Lower leg skin (tissue), 4 donors: ENCODE measurements at regions not wholly inside any gene's neighbourhood (a gene's known extent, or its start where the extent isn't known, plus 50 kb on each side); places are given as distances from the start of the nearest gene placed in this dataset.

ENCODE experiments used
- DNase-seq, 2 donors: peaks; one replicate each; pipeline ENCODE4 v3.0.0-alpha.2; 2019; ENCODE audit warnings: low spot score in 2 of 2
- H3K4me3 ChIP-seq: fragments of 200-600 bp; sonication (generic); 2 replicates; pipeline ENCODE4 v1.5.1; 2017; ENCODE audit warnings: mild to moderate bottlenecking, low read depth; ENCODE audit not compliant: poor library complexity, severe bottlenecking
- CTCF ChIP-seq, 3 donors: fragments of 450-650 bp; IDR thresholded peaks; one replicate each; pipeline ENCODE4 v1.5.1; 2016; ENCODE audit warnings: antibody characterized with exemption in 3 of 3, mild to moderate bottlenecking in 3 of 3, moderate library complexity in 2 of 3
- POLR2A ChIP-seq, 2 donors: fragments of 450-650 bp; IDR thresholded peaks; one replicate each; pipeline ENCODE4 v1.6.1; 2016 to 2017; ENCODE audit warnings: antibody characterized with exemption in 2 of 2, mild to moderate bottlenecking in 1 of 2, moderate library complexity in 1 of 2
- WGBS, 2 donors: methylation state at CpG; one replicate each; pipeline ENCODE4 v1.1.5; 2018; 5-methylcytosine and 5-hydroxymethylcytosine counted together
- intact Hi-C: fragments of 100-400 bp; cut with DNase I; formaldehyde crosslinking; loops from one replicate; pipeline ENCODE4 v1.15.0; 2023; ENCODE audit warnings: low total_unique reads

- no peak for DNase-seq
- TF ChIP-seq CTCF (IDR thresholded peaks at IDR 0.05) (no peak), POLR2A (IDR thresholded peaks at IDR 0.05) (no peak)
- no peak overlapping the region for H3K4me3 ChIP-seq
- 87 to 93% methylated on average over 13 of the region's 13 CpGs for WGBS, 2 donors
- intact Hi-C loops: no loop called here
Observed at GRCh38 chr10:57015595-57016318, 654.7 kb upstream of the ZWINT start.

- no peak for DNase-seq
- no peak for TF ChIP-seq POLR2A (IDR thresholded peaks at IDR 0.05)
- no peak for TF ChIP-seq CTCF (IDR thresholded peaks at IDR 0.05)
- WGBS, 2 donors: 77 to 89% methylated on average over 7 to 8 of the region's 8 CpGs
- no peak overlapping the region for H3K4me3 ChIP-seq
- intact Hi-C loops: no loop called here
Observed at GRCh38 chr10:57015187-57015586, 654.1 kb upstream of the ZWINT start.

DNA sequence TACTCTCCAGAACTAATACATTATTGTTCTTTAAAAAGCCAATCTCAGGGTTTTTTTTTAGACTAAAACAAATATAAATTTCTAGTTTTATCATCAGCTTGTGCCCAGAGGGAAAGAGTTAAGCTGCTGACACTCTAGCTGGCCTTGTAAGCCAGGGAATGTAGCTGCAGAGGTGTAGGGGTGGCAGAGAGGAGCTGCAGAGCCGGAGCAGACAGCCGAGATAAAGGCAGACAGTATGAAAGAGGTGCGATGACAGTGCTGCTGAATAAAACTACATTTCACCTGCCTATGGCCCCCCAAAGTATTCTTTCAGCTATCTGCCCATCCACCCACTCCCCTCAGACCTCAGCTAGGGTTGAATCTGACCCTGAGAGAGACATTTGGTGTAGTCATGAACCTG, 653.7 kb upstream of the ZWINT start:
- DNase-seq: no peak
- no peak for TF ChIP-seq CTCF (IDR thresholded peaks at IDR 0.05)
- TF ChIP-seq POLR2A (IDR thresholded peaks at IDR 0.05): no peak
- 71 to 83% methylated on average over 3 of the region's 3 CpGs for WGBS, 2 donors
- no peak overlapping the region for H3K4me3 ChIP-seq
- intact Hi-C loops: no loop called here

GRCh38 chr10:57008189-57008588, 647.1 kb upstream of the ZWINT start:
- H3K4me3 ChIP-seq: no peak overlapping the region
- DNase-seq: no peak
- 77% methylated on average over 2 of the region's 2 CpGs for WGBS, 2 donors
- intact Hi-C loops: no loop called here
- no peak for TF ChIP-seq POLR2A (IDR thresholded peaks at IDR 0.05)
- TF ChIP-seq CTCF (IDR thresholded peaks at IDR 0.05): no peak

- H3K4me3 ChIP-seq: no peak overlapping the region
- 25 to 57% methylated on average over 3 of the region's 3 CpGs for WGBS, 2 donors
- DNase-seq: no peak
- no peak for TF ChIP-seq POLR2A (IDR thresholded peaks at IDR 0.05)
- no peak for TF ChIP-seq CTCF (IDR thresholded peaks at IDR 0.05)
- intact Hi-C loops: no loop called here
Observed at GRCh38 chr10:56991591-56992069, 630.6 kb upstream of the ZWINT start.

DNA sequence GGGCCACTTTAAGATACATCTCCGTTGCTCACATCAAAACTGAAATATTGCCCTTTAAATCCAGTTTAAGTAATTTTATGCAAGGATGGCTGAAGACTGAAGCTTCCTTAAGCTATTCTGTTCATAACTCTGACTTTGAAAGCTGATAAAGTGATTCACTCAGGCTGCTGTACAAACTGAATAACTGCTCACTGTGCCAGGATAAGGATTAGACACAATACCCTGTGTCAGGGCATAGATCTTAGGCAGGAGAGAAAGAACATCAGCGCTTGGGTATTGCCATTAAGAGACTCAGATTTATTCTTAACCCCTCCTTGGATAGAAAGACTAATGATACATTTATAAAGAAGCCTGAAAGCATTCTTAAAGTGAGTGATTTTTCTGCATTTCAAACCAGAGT, 614.5 kb upstream of the ZWINT start:
- H3K4me3 ChIP-seq: no peak overlapping the region
- DNase-seq: no peak
- intact Hi-C loops: no loop called here
- 80 to 83% methylated on average over 2 of the region's 2 CpGs for WGBS, 2 donors
- TF ChIP-seq CTCF (IDR thresholded peaks at IDR 0.05) (no peak), POLR2A (IDR thresholded peaks at IDR 0.05) (no peak)
